ENCODE measurements at regions not wholly inside any gene's neighbourhood (a gene's known extent, or its start where the extent isn't known, plus 50 kb on each side); places are given as distances from the start of the nearest gene placed in this dataset.

- Histone ChIP-seq H3K9me3 (replicated peaks; ENCODE audit: control insufficient read depth, insufficient read depth, low read depth, low read length) (no peaks in the 10 kb centered on the region), H3K27ac (ENCODE audit: extremely low read depth, low read depth, low read length) (no peak overlapping the region), H3K9me1 (ENCODE audit: control insufficient read depth, insufficient read depth, low read length) (no peaks in the 10 kb centered on the region), H3K4me2 (ENCODE audit: insufficient read depth, low read length) (no peak overlapping the region), H3K4me1 (replicated peaks in 1 of 2; ENCODE audit: control insufficient read depth in 2 of 2, insufficient read depth in 2 of 2, low read length in 2 of 2) (no peaks in the 10 kb centered on the region), H3K36me3 (ENCODE audit: control insufficient read depth, insufficient read depth, low read length) (no peaks in the 10 kb centered on the region), H3K4me3 (no peak overlapping the region), H3K79me2 (ENCODE audit: control insufficient read depth, insufficient read depth, low read length) (no peaks in the 10 kb centered on the region), H4K20me1 (replicated peaks; ENCODE audit: control insufficient read depth, insufficient read depth, low read length) (no peaks in the 10 kb centered on the region), H3K9ac (ENCODE audit: insufficient read depth in 1 of 2, low read depth in 2 of 2, low read length in 2 of 2) (no peak overlapping the region), H3K27me3 (ENCODE audit: control insufficient read depth in 2 of 2, insufficient read depth in 2 of 2, low read length in 2 of 2) (peaks cover 0 to 13% of the 10 kb centered on the region in 2 experiments; a peak in 2 of 5 replicates), H2AFZ (ENCODE audit: low read depth, low read length) (no peak overlapping the region)
- ChIA-PET POLR2A (no interaction called here), CTCF (ENCODE audit: low intra/inter-chr PET ratio) (no interaction called here)
- 0% methylated on average over 2 of the region's 4 CpGs for WGBS (ENCODE audit: insufficient coverage, low coverage, missing lambda C conversion rate)
- TF ChIP-seq BCL6 (CRISPR knock-in tag; IDR thresholded peaks at IDR 0.05): no peak
- no peak for TF ChIP-seq ZNF639 (CRISPR knock-in tag; conservative IDR thresholded peaks at IDR 0.05 in 1 of 2, IDR thresholded peaks at IDR 0.05 in 1 of 2)
- BruUV-seq (replicated peaks): no TSS peak
- in situ Hi-C loops (cut with MboI): no loop called here
- FAIRE-seq: no peak
- intact Hi-C loops (cut with micrococcal nuclease): no loop called here
- no peak for ATAC-seq
- no peak for DNase-seq (ENCODE audit: extremely low read depth in 1 of 4, low spot score in 3 of 4)
These were observed 134.1 kb downstream of the COPS8 start for GRCh38 chr2:237219826-237220225.

- Histone ChIP-seq H3K36me3 (ENCODE audit: control insufficient read depth, insufficient read depth, low read length) (no peaks in the 10 kb centered on the region), H3K4me2 (ENCODE audit: insufficient read depth, low read length) (no peak overlapping the region), H3K79me2 (ENCODE audit: control insufficient read depth, insufficient read depth, low read length) (no peaks in the 10 kb centered on the region), H4K20me1 (replicated peaks; ENCODE audit: control insufficient read depth, insufficient read depth, low read length) (no peaks in the 10 kb centered on the region), H3K9me3 (replicated peaks; ENCODE audit: control insufficient read depth, insufficient read depth, low read depth, low read length) (no peaks in the 10 kb centered on the region), H3K9me1 (ENCODE audit: control insufficient read depth, insufficient read depth, low read length) (no peaks in the 10 kb centered on the region), H3K27ac (ENCODE audit: extremely low read depth, low read depth, low read length) (no peak overlapping the region), H2AFZ (ENCODE audit: low read depth, low read length) (no peak overlapping the region), H3K4me1 (replicated peaks in 1 of 2; ENCODE audit: control insufficient read depth in 2 of 2, insufficient read depth in 2 of 2, low read length in 2 of 2) (no peaks in the 10 kb centered on the region), H3K9ac (ENCODE audit: insufficient read depth in 1 of 2, low read depth in 2 of 2, low read length in 2 of 2) (no peak overlapping the region), H3K27me3 (ENCODE audit: control insufficient read depth in 2 of 2, insufficient read depth in 2 of 2, low read length in 2 of 2) (peaks cover 0 to 13% of the 10 kb centered on the region in 2 experiments; a peak in 2 of 5 replicates), H3K4me3 (no peak overlapping the region)
- WGBS (ENCODE audit: insufficient coverage, low coverage, missing lambda C conversion rate): 0% methylated on average over 7 of the region's 8 CpGs
- no peak for TF ChIP-seq TCFL5 (CRISPR knock-in tag; conservative IDR thresholded peaks at IDR 0.05)
- no peak for TF ChIP-seq ETV6 (IDR thresholded peaks at IDR 0.05; ENCODE audit: borderline replicate concordance in 1 of 2, low read depth in 2 of 2, low read length in 1 of 2)
- TF ChIP-seq ETV6 (CRISPR knock-in tag; IDR thresholded peaks at IDR 0.05; ENCODE audit: borderline replicate concordance): no peak
- no peak for TF ChIP-seq RBM25 (IDR thresholded peaks at IDR 0.05; ENCODE audit: low read depth, low read length, severe bottlenecking)
- no peak for TF ChIP-seq RBBP5 (IDR thresholded peaks at IDR 0.05; ENCODE audit: borderline replicate concordance, insufficient read depth, low read length, poor library complexity, severe bottlenecking)
- TF ChIP-seq ETV1 (tag; conservative IDR thresholded peaks at IDR 0.05; ENCODE audit: low read depth): no peak
- TF ChIP-seq ZNF212 (CRISPR knock-in tag; IDR thresholded peaks at IDR 0.05): no peak
- TF ChIP-seq MIER1 (IDR thresholded peaks at IDR 0.05; ENCODE audit: low read depth): no peak
- TF ChIP-seq ZFP36 (IDR thresholded peaks at IDR 0.05; ENCODE audit: low read depth, low read length, partially characterized antibody): no peak
- no peak for TF ChIP-seq NRF1 (conservative IDR thresholded peaks at IDR 0.05 in 1 of 2, IDR thresholded peaks at IDR 0.05 in 1 of 2)
- no peak for FAIRE-seq
- intact Hi-C loops (cut with micrococcal nuclease): no loop called here
- no peak for ATAC-seq
- ChIA-PET POLR2A (no interaction called here), CTCF (ENCODE audit: low intra/inter-chr PET ratio) (no interaction called here)
- DNase-seq (ENCODE audit: extremely low read depth in 1 of 4, low spot score in 3 of 4): no peak
- in situ Hi-C loops (cut with MboI): no loop called here
- BruUV-seq (replicated peaks): no TSS peak
These were observed 135.8 kb downstream of the COPS8 start for GRCh38 chr2:237221443-237221842.
